ENCODE measurements at regions not wholly inside any gene's neighbourhood (a gene's known extent, or its start where the extent isn't known, plus 50 kb on each side); places are given as distances from the start of the nearest gene placed in this dataset.
"Not testable (repeated sequence)": the region's sequence is repeated elsewhere in the genome, so short reads cannot be mapped to it uniquely, and the experiment has no call there.

DNA sequence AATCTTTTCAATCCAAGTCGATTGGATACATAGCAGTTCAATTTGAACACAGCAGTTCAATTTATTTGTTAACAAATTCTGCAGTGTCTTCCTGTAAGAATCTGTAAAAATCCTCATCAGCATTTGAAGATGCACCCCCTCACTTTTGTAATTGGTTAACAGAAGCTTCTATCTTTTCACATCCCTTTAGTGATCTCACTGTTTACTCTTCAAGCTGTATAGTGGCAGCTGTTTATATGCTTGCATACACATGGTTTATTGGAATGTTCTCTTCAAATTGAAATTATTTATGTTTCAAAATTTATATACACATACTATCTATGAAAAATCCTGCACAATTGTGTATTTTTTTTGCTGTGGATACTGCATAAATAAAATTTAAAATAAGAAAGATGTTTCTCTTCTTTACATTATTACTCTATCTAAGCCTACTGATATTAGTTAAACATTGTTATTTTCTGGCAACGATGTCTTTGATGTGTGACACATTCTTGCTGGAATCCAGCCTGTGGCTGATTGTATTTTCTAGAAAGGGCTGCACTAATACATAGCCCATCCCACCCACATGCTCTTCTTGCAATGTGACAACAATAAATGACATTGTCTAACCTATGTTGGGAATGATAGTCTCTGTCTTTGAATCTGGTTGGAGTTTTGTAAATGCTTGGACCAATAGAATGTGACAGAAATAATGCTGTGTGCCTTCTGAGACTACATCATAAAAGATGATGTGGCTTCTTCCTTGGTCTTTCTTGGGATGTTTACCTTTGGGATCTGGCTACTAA is 573.0 kb downstream of the CD109 start:
- DNase-seq: no peak

DNA sequence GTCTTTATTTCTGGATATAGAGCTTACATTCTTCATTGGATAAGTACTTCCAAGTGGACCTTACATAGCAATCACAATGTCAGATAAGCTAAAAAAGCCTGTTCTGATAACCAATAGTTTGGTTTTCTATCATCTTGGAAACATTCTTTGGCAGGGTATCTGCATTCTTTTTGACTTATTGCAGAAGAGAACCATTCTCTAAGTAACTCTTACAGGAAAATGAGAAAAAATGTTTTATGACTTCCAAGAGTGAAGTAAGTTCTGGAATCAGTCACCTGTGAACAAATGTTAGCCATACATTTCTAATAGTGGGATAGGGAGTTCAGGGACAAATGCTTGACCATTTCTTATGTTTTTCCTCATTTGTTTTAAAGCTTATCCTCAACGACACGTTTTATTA is 564.0 kb downstream of the CD109 start:
- DNase-seq: peak; percentile 21

DNA sequence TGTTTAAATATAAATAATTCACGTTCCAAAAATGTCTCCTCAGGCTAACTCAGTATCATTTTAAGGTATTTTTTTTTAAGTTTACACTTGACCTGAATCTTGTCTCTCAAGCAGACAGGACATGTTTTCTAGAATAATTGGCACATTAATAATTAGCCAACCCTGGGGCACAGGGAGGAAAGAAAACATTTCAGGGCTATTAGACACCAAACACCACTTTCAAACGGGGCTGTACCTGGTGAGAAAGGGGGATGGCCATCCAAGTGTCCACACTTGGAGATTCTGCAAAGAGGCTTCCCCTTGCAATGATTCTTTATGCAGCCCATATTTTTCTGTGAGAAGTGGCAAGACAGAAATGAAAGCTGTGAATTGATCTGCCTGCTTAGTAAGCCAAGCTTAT is 560.8 kb downstream of the CD109 start:
- DNase-seq: no peak

DNA sequence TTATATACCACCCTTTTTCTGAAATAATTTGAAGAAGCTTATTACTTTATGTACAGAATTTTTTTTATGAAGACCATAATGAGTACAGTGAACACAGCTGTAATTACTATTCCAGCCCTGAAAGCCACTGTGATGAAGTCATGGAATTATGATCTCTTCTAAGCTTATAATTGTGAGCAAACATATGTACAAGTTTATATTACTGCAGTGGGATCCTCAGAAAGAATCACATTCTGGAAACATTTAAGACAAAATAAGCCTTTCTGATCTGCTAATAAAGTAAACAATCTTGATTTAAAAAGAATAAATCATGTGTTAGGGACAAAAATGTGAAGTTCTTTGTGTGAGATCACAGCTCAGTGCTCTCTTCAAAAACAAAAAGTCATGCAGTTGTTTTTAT is 560.4 kb downstream of the CD109 start:
- DNase-seq: no peak

DNA sequence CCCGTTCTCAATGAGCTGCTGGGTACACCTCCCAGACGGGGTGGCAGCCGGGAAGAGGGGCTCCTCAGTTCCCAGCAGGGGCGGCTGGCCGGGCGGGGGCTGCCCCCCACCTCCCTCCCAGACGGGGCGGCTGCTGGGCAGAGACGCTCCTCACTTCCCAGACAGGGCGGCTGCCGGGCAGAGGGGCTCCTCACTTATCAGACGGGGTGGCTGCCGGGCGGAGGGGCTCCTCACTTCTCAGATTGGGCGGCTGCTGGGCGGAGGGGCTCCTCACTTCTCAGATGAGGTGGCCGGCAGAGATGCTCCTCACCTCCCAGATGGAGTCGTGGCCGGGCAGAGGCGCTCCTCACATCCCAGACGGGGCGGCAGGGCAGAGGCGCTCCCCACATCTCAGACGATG is 559.0 kb downstream of the CD109 start:
- DNase-seq: not testable (repeated sequence)

DNA sequence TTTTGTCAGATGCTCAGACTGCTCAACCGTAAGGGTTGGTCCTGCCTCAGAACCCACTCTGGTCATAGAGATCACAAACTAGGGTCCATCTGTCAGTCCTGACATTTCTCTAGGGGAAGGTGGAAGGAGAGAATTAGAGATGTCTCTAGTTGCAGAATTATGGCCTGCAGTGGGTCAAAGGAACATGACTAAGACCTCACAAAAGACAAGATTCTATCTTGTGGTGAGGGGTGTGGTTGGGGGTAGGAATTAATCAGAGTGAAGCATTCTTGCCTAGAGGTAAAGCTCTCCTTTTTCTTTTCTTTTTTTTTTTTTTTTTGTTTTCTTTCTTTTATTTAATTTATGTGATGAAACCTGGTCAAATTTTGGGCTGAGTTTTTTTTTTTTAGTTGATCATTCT is 558.1 kb downstream of the CD109 start:
- DNase-seq: not testable (repeated sequence)

DNA sequence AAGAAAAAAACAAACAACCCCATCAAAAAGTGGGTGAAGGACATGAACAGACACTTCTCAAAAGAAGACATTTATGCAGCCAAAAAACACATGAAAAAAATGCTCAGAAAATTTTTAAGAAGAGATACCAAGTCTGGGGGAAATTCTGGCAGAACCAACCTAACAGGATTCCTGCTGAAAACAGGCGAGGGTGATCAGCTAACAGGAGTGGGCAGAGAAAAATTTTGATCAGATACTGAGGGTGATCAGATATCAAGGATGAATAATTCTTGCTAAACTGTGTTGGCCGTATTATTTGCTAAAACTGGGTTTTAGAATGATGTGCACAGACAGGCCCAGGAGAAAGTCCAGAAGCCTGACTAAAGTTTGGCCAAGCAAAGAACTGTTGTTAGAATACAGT is 557.3 kb downstream of the CD109 start:
- no peak for DNase-seq

DNA sequence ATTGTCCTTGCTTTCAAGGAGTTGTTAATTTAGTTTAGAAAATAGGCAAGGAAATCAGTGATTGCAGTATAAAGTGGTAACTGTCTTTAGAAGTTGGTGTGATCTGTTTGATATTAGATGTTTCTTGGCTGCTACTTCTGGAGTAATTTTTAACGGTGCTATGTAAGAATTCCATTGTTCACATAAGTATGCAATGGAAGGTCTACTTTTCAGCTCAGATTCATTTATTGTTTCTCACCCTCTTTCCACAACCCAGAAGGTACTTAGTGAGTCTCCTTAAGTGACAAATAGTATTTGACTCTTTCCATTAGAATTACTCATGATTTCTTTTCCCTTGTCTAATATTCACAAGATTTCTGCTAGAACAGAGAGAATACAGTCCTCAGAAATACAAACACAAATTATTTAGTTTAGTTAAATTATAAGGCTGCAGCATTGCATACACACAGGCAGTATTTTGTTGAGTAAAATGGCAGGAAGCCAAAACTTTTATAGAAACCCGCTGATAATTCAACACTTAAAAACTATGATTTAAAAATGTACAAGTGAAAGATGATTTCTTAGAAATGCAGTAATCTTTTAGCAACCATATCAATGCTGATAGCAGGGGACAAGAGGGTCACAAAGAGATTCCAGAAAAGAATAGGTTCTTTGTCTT is 554.3 kb downstream of the CD109 start:
- DNase-seq: no peak

DNA sequence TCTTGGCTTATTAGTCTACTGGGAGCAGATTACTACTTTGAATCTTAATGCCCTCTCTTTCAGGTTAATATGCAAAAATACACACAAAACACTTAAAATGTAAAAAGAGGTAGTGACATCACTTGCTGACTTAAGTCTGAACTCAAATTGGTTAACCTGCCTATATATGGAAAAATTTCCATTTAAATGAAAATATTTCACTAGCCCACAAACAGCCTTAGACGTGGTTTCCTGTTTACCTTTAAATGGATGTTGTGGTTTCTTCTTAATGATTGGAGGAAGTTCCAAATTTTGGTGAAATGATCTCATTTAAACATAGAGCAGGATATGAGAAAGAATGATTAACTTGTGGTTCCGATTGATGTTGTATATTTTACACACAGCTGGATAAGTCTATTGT is 553.7 kb downstream of the CD109 start:
- peak; percentile 73 for DNase-seq

DNA sequence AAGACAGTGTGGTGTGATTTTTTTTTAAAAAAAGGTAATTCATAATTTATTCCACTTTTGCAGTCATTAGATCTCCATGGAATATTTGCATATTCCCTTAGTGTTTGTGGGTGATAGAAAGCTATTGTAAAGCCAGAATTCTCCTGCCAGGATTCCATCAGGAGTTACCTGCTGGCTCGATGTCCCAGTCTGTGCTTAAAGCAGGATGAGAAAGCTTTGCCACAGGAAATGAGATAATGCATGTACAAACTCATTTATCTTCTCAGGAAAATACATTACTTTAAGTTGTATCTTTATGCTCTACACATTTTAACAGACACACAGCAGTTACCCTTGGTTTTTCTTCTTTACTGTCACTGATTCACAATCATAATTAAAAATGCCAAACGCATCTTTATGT is 553.0 kb downstream of the CD109 start:
- no peak for DNase-seq

DNA sequence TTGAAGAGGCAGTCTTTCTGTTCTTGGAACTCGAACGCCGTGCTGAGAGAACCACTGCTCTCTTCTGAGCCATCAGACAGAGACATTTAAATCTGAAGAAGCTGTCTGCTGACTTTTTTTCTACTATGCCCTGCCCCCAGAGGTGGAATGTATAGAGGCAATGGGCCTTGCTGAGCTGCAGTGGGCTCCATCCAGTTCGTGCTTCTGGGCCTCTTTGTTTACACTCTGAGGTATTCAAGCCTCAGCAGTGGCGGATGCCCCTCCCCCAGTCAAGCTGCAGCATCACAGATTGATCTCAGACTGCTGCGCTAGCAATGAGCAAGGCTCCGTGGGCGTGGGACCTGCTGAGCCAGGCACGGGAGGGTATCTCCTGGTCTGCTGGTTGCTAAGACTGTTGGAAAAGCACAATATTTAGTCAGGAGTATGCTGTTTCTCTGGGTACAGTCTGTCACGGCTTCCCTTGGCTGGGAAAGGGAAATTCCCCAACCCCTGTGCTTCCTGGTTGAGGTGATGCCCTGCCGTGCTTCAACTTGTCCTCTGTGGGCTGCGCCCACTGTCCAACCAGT is 526.8 kb downstream of the CD109 start:
- no peak for DNase-seq

DNA sequence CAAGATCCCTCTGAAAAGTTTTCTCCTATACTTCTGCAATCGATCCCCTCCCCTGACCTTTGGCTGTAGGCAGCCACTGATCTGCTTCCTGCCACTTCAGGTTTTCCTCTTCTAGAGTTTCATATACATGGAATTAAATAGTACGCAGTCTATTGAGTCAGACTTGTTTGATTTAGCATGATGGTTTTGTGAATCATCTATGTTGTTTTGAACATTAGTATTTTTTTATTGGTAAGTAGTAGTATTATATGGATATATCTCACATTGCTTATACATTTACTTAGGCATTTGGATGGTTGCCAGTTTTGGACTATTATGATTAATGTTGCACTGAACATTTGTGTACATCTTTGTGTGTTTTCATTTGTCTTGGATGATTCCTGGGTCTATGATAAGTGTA is 518.0 kb downstream of the CD109 start:
- no peak for DNase-seq

DNA sequence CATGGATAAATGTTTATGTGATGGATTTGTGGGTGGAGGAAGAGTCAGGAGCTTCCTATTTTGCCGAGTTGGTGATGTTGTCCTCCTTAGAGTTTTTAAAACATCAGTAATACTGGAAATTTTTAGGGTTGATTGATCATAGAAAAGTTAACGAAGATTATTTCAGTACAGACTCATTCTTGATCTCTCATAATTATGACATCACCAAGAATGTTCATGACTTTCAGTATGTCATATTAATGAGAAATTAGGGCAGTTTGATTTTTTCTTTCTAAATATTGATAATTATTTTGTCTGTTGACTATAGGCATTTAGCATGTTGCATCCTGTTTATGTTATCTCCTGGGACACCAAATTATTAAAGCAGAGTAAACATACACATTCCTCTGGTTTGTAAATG is 512.2 kb downstream of the CD109 start:
- DNase-seq: no peak

DNA sequence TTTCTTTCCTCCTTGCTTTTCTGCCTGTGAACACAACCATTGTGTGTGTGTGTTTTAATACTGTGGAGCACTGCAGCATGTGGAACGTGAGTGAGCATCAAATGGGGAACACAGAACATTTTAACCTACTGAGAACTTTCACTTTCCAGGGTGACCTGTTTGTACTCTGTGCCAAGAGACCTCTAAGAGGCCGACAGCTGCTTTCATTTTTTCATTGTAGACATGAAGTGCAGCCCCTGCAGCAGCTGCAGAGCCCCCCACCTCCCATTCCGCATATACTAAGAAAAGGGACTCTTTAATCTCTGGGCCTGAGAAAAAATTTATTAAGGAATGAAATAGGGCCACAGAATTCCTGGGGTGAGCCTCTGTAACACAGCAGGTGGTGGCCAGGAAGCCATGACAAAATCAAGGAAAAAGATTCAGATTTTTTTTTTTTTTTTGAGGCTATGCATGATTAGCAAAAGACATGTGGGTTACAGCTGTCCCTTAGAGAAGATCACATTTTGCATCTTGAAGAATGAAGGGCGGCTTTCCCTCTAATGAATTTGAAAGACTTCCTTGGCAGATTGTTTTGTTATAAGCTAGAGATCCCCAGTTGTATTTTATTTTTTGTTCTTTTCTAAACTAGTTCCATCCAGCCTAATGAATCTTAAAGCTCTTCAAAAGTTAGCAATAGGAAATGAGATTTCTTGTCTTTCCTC is 503.4 kb downstream of the CD109 start:
- no peak for DNase-seq

DNA sequence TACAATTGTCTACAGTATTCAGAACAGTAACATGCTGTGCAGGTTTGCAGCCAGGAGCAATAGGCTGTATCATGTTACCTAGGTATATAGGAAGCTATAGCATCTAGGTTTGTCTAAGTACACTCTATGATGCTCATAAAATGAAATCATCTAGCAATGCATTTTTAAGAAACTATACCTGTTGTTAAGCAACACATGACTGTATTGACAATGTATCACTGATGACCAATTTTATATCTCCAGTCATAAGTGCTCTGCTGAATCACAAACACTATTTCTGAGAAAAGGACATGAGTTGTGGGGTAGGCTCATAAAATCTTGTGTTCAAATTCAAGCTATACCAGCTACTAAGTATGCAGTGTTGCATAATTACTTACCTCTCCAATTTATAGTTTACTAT is 501.3 kb downstream of the CD109 start:
- DNase-seq: no peak

DNA sequence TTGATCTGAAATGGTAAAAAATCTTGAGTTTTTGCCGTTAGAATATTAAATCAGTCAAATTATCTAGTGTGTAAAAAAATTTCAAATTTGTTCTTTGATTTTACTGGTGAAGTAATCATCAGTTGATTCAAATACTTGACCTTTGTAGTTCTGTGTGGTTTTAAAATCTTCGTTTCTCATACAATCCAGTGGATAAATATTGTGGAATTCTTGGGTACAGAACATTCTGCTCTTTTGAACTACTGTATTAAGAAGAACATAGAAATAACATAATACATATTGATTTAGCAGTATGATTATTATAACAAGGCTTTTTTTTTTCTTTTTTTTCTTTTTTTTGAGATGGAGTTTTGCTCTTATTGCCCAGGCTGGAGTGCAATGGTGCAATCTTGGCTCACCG is 491.8 kb downstream of the CD109 start:
- DNase-seq: no peak

DNA sequence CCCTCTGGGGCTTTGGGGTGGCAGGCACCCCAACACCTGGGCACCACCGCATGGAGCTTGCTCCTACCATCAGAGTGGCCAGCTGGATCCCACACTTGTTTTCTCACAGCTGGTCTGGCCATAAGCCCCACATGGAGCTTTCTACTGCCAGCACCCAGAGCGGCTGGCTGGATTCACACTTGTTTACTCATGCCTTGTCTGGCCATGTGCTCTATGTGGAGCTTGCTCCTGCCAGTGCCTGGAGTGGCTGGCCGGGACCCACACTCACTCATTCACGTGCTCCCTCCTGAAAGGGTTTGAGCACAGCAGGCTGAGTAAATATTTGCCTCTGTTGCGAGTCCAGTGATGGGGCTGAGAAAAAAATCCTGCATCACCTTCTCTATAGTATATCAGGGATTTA is 487.0 kb downstream of the CD109 start:
- DNase-seq: no peak

DNA sequence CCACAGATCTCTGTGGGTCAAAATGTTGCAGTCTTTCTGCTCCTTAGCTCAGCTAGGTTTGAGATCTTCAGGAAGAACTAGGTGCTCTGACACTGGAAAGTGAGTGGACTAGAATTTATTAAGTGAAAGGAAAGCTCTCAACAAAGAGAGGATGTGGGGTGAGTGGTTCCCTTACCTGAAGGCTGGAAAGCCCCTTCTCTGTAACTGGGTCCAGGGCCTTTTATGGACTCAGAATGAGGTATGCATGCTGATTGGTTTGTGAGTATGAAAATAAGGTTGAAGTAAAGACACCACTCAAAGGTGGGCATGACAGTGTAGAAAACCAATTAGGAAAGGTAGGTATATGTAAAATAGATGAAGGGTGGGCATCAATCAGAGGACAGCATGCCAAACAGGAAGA is 485.5 kb downstream of the CD109 start:
- no peak for DNase-seq

DNA sequence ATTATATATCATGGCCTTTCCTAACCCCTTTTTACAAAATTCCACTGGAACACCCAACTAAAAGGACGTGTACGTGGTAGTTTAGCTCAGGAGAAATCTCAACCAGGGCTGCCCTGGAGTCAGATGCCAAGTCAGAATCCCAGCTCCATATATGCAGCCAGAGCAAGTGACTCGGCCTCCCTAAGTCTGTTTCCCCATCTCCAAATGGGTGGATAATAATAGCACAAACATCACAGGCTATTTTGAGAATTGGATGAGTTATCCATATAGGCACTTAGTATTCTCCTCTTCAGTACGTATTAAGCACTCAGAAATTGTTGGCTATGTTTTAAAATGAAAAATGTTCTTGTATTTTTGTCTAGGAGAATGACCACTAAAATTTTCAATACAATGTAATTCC is 481.5 kb downstream of the CD109 start:
- peak; percentile 22 for DNase-seq

DNA sequence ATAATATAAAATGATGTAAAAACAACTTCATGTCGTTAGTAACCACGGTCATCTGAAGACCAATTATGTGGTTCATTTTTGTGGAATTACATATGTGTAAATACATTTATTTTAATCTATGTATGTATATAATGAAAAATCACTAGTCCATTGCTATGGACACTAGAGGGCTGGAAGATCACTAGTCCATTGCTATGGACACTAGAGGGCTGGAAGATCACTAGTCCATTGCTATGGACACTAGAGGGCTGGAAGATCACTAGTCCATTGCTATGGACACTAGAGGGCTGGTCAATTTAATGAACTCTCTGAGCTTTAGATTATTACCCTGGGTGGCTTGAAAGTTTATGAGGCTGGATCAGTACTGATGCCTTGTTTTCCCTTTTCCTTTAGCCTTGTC is 474.5 kb downstream of the CD109 start:
- DNase-seq: not testable (repeated sequence)

DNA sequence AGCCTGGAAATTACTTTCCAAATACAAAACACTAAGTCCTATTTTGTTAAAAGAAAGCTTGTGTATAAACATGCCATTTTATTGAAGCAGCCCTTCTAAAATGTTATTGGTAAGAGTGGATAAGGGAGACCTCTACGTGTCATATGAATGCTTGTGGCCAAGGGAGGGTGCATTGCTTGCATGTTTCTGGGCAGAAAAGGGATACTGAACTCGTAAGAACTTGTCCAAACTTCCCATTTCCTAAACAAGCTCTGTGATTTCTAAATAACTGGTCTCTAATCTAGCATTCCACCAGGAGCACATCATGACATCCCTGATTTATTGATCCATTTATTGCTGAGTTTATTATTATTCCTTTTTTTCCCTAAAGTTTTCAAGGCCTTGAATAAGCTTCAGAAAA is 474.1 kb downstream of the CD109 start:
- peak; percentile 60 for DNase-seq

DNA sequence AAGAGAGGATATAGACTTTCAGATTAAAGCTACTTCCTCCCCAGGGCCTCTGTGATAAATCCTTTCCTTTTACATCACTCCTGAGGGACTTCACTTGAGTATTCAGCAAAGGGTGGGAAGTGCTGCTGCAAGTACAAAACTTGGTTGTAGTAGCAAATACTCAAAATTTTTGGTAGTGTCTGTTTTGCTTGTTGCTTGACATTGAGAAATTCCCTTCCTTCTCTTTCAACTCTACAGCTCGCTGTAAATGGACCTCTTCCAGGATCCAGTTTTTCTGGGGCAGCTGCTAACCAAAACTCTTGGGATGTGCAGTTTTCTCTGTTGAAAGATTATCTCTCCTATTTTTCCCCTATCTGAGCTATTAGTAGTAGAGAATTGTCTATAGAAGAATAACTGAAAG is 472.0 kb downstream of the CD109 start:
- peak; percentile 3 for DNase-seq

DNA sequence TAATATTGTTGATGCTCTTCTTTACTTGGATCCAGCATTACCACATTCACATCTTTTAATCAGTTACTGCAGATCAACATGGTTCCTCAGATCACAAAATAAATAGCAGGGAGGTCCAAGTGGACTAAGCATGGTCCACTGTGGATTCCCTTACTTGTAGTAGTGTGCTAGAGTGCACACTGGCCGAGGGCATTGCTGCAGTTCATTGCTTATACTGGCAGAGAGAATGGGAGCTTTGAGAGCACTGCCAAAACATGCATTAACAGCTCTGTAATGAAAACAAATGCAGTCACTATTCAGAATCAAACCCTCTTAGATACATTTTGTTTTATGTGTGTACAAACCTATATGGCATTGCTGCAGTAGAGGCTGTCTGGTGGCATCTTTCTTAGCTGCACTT is 471.5 kb downstream of the CD109 start:
- no peak for DNase-seq

DNA sequence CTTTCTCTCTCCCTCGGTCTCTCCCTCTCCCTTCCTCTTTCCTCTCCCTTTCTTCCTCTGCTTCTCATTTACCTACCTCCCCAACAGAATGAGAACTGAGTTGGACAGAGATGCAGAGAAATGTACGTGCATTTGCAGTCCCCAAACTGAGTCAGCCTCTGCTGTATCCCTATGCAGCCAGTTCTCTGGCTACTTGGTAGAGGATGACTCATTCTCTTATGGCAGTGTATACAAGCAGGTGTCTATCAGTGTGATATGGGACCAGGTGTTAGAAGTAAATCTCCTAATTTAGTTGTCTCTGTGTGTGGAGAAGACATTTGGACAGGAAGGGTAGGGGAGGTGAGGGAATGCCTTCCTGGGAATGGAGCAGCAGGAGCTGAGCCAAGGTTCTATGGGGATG is 470.8 kb downstream of the CD109 start:
- DNase-seq: peak; percentile 6
